ENCODE measurements at regions not wholly inside any gene's neighbourhood (a gene's known extent, or its start where the extent isn't known, plus 50 kb on each side); places are given as distances from the start of the nearest gene placed in this dataset.

GRCh38 chr14:83614956-83615355 is 1915.0 kb upstream of the FLRT2 start:
- TF ChIP-seq POLR2AphosphoS5 (IDR thresholded peaks at IDR 0.05; ENCODE audit: low read depth, low read length) (no peak), TAF1 (IDR thresholded peaks at IDR 0.05; ENCODE audit: borderline replicate concordance, insufficient read depth, low read length) (no peak)
